Medulla oblongata (tissue), 1 donor: ENCODE measurements at regions not wholly inside any gene's neighbourhood (a gene's known extent, or its start where the extent isn't known, plus 50 kb on each side); places are given as distances from the start of the nearest gene placed in this dataset.
"Not testable (repeated sequence)": the region's sequence is repeated elsewhere in the genome, so short reads cannot be mapped to it uniquely, and the experiment has no call there.

Experiments used
- DNase-seq: peaks from one replicate; pipeline ENCODE4 v3.0.0-alpha.2; 2015; ENCODE audit errors: extremely low spot score

- no peak for DNase-seq
These were observed 51.3 kb upstream of the MOCS2 start for GRCh38 chr5:53160895-53161294.

- DNase-seq, result no peak
These were observed 52.3 kb upstream of the MOCS2 start for GRCh38 chr5:53161876-53162275.

- DNase-seq, result no peak
These were observed 55.1 kb upstream of the MOCS2 start for GRCh38 chr5:53164478-53165165.

- no peak for DNase-seq
These were observed 56.0 kb upstream of the MOCS2 start for GRCh38 chr5:53165431-53166182.

- no peak for DNase-seq
These were observed 56.6 kb upstream of the MOCS2 start for GRCh38 chr5:53166183-53166495.

GRCh38 chr5:53167836-53168235 is 58.3 kb upstream of the MOCS2 start:
- peak; percentile 51 for DNase-seq

- no peak for DNase-seq
These were observed 60.4 kb upstream of the MOCS2 start for GRCh38 chr5:53169933-53170332.

GRCh38 chr5:53170746-53171349 is 61.3 kb upstream of the MOCS2 start:
- peak; percentile 36 for DNase-seq

GRCh38 chr5:53172073-53172472 is 62.5 kb upstream of the MOCS2 start:
- DNase-seq, result not testable (repeated sequence)

- DNase-seq, result no peak
These were observed 63.1 kb upstream of the MOCS2 start for GRCh38 chr5:53172630-53173029.

- DNase-seq, result no peak
These were observed 63.5 kb upstream of the MOCS2 start for GRCh38 chr5:53173083-53173482.

GRCh38 chr5:53178830-53179229 is 69.3 kb upstream of the MOCS2 start:
- DNase-seq, result no peak

- DNase-seq, result no peak
These were observed 70.1 kb upstream of the MOCS2 start for GRCh38 chr5:53179691-53180090.

- no peak for DNase-seq
These were observed 71.0 kb upstream of the MOCS2 start for GRCh38 chr5:53180538-53180937.

GRCh38 chr5:53180991-53181390 is 71.4 kb upstream of the MOCS2 start:
- no peak for DNase-seq

GRCh38 chr5:53183880-53184279 is 74.3 kb upstream of the MOCS2 start:
- no peak for DNase-seq

GRCh38 chr5:53191548-53192165 is 82.1 kb upstream of the MOCS2 start:
- DNase-seq, result no peak

GRCh38 chr5:53194086-53194485 is 84.5 kb upstream of the MOCS2 start:
- DNase-seq, result no peak

GRCh38 chr5:53199882-53200281 is 90.3 kb upstream of the MOCS2 start:
- DNase-seq, result no peak

- no peak for DNase-seq
These were observed 90.7 kb upstream of the MOCS2 start for GRCh38 chr5:53200306-53200705.

- DNase-seq, result no peak
These were observed 92.2 kb upstream of the MOCS2 start for GRCh38 chr5:53201746-53202145.

GRCh38 chr5:53206562-53206961 is 97.0 kb upstream of the MOCS2 start:
- no peak for DNase-seq

GRCh38 chr5:53211799-53212198 is 102.2 kb upstream of the MOCS2 start:
- no peak for DNase-seq
